Cardiac muscle cell (in vitro differentiated cells and primary cell): ENCODE measurements at regions not wholly inside any gene's neighbourhood (a gene's known extent, or its start where the extent isn't known, plus 50 kb on each side); places are given as distances from the start of the nearest gene placed in this dataset.

Experiments used
- DNase-seq, 2 donors: peaks; one replicate each; pipeline versions ENCODE4 v3.0.0 to v3.0.0-alpha.2; 2010 to 2017; ENCODE audit warnings: low read depth in 1 of 2, low spot score in 1 of 2
- H3K27ac ChIP-seq: fragments of 200-600 bp; sonication (generic); 2 replicates; pipeline ENCODE4 v1.5.1; 2016
- H3K27me3 ChIP-seq: fragments of 200-600 bp; sonication (generic); 2 replicates; pipeline ENCODE4 v1.6.0; 2016; ENCODE audit warnings: control low read depth
- H3K36me3 ChIP-seq: fragments of 200-600 bp; sonication (generic); 2 replicates; pipeline ENCODE4 v1.5.1; 2016; ENCODE audit warnings: control low read depth
- H3K4me1 ChIP-seq: fragments of 200-600 bp; sonication (generic); 2 replicates; pipeline ENCODE4 v1.8.1; 2017; ENCODE audit warnings: low read depth, mild to moderate bottlenecking, mixed run types
- H3K4me3 ChIP-seq: fragments of 200-600 bp; sonication (generic); 2 replicates; pipeline ENCODE4 v1.5.1; 2016; ENCODE audit warnings: mild to moderate bottlenecking
- H3K9me3 ChIP-seq: fragments of 200-600 bp; sonication (generic); 2 replicates; pipeline ENCODE4 v1.5.1; 2017; ENCODE audit warnings: low read depth, mild to moderate bottlenecking, control low read depth
- CTCF ChIP-seq: IDR thresholded peaks from 2 replicates; pipeline ENCODE4 v1.5.1; 2012; ENCODE audit warnings: low read depth, mild to moderate bottlenecking, low read length

GRCh38 chr22:22818202-22818538 is 69.4 kb upstream of the IGLL5 start:
- DNase-seq = no peak
- H3K36me3 ChIP-seq = no peaks in the 10 kb centered on the region
- H3K9me3 ChIP-seq = peaks cover 2% of the 10 kb centered on the region
- H3K4me3 ChIP-seq = no peak overlapping the region
- no peaks in the 10 kb centered on the region for H3K4me1 ChIP-seq
- H3K27ac ChIP-seq = no peak overlapping the region
- TF ChIP-seq CTCF = no peak
- H3K27me3 ChIP-seq = no peaks in the 10 kb centered on the region

GRCh38 chr22:22818861-22819855 is 68.5 kb upstream of the IGLL5 start:
- no peak for TF ChIP-seq CTCF
- Histone ChIP-seq H3K36me3 (no peaks in the 10 kb centered on the region), H3K9me3 (peaks cover 2% of the 10 kb centered on the region), H3K4me3 (no peak overlapping the region), H3K27me3 (no peaks in the 10 kb centered on the region), H3K4me1 (no peaks in the 10 kb centered on the region), H3K27ac (no peak overlapping the region)
- no peak for DNase-seq

GRCh38 chr22:22820076-22820475 is 67.5 kb upstream of the IGLL5 start:
- no peak for TF ChIP-seq CTCF
- Histone ChIP-seq H3K27ac (no peak overlapping the region), H3K36me3 (no peaks in the 10 kb centered on the region), H3K27me3 (no peaks in the 10 kb centered on the region), H3K4me1 (no peaks in the 10 kb centered on the region), H3K4me3 (no peak overlapping the region), H3K9me3 (no peaks in the 10 kb centered on the region)
- DNase-seq = no peak

GRCh38 chr22:22820626-22821025 is 67.0 kb upstream of the IGLL5 start:
- no peak for TF ChIP-seq CTCF
- Histone ChIP-seq H3K36me3 (no peaks in the 10 kb centered on the region), H3K4me3 (no peak overlapping the region), H3K27me3 (no peaks in the 10 kb centered on the region), H3K4me1 (no peaks in the 10 kb centered on the region), H3K27ac (no peak overlapping the region), H3K9me3 (no peaks in the 10 kb centered on the region)
- no peak for DNase-seq

GRCh38 chr22:22821340-22821739 is 66.3 kb upstream of the IGLL5 start:
- Histone ChIP-seq H3K27me3 (no peaks in the 10 kb centered on the region), H3K4me1 (no peaks in the 10 kb centered on the region), H3K27ac (no peak overlapping the region), H3K9me3 (no peaks in the 10 kb centered on the region), H3K4me3 (no peak overlapping the region), H3K36me3 (no peaks in the 10 kb centered on the region)
- TF ChIP-seq CTCF = no peak
- no peak for DNase-seq
